Activated CD8-positive, alpha-beta T cell treated with anti-CD3 and anti-CD28 coated beads for 36 hours (primary cell): ENCODE measurements at regions not wholly inside any gene's neighbourhood (a gene's known extent, or its start where the extent isn't known, plus 50 kb on each side); places are given as distances from the start of the nearest gene placed in this dataset.

Experiments used
- ATAC-seq: fragments of 200-7000 bp; cut with Tn5 transposase; one replicate; pipeline ENCODE4 v1.10.0; 2021; ENCODE audit warnings: mild to moderate bottlenecking, moderate library complexity
- CTCF ChIA-PET: fragments of 350-600 bp; sonication (Branson Sonifier 250); formaldehyde crosslinking; loops from one replicate; lab custom pipeline; 2021; ENCODE audit warnings: antibody characterized with exemption; lab: Charles Lee
- POLR2A ChIA-PET: fragments of 350-600 bp; sonication (Branson Sonifier 250); formaldehyde crosslinking; loops from one replicate; lab custom pipeline; 2021; ENCODE audit warnings: antibody characterized with exemption; lab: Charles Lee
- DNase-seq: peaks from one replicate; pipeline ENCODE4 v3.0.0-alpha.2; 2020
- H3K27ac Mint-ChIP-seq: one replicate; pipeline ENCODE4 v1.8.0; 2021; ENCODE audit warnings: mild to moderate bottlenecking, mixed read lengths
- H3K27me3 Mint-ChIP-seq: one replicate; pipeline ENCODE4 v1.8.0; 2021; ENCODE audit warnings: mixed read lengths
- H3K36me3 Mint-ChIP-seq: one replicate; pipeline ENCODE4 v1.8.0; 2021; ENCODE audit warnings: low read depth, mixed read lengths
- H3K4me1 Mint-ChIP-seq: one replicate; pipeline ENCODE4 v1.8.0; 2021; ENCODE audit warnings: low read depth, mixed read lengths
- H3K4me3 Mint-ChIP-seq: one replicate; pipeline ENCODE4 v1.8.0; 2021; ENCODE audit warnings: mild to moderate bottlenecking, moderate library complexity, mixed read lengths
- H3K9me3 Mint-ChIP-seq: one replicate; pipeline ENCODE4 v1.8.0; 2021; ENCODE audit warnings: mixed read lengths
- CTCF ChIP-seq: fragments of 200-600 bp; IDR thresholded peaks from one replicate; pipeline ENCODE4 v1.8.0; 2022; ENCODE audit warnings: antibody characterized with exemption, mild to moderate bottlenecking
- intact Hi-C: fragments of 100-400 bp; cut with micrococcal nuclease; formaldehyde crosslinking; loops from one replicate; pipeline ENCODE4 v1.10.0; 2022

GRCh38 chr3:72281551-72281950, 496.6 kb upstream of the PROK2 start:
- H3K4me3 Mint-ChIP-seq: no peak overlapping the region
- ChIA-PET POLR2A (interaction anchor here (1.4 kb wide), 1 partner anchor 29 kb away, joined by 4 read pairs; no protein-coding TSS in a partner anchor), CTCF (no interaction called here)
- ATAC-seq (no peak), DNase-seq (no peak)
- intact Hi-C loops: no loop called here
- H3K27me3 Mint-ChIP-seq: peaks cover 2% of the 10 kb centered on the region
- H3K36me3 Mint-ChIP-seq: no peaks in the 10 kb centered on the region
- no peak for TF ChIP-seq CTCF
- H3K4me1 Mint-ChIP-seq: no peaks in the 10 kb centered on the region
- H3K9me3 Mint-ChIP-seq: peaks cover 6% of the 10 kb centered on the region
- H3K27ac Mint-ChIP-seq: no peak overlapping the region

DNA sequence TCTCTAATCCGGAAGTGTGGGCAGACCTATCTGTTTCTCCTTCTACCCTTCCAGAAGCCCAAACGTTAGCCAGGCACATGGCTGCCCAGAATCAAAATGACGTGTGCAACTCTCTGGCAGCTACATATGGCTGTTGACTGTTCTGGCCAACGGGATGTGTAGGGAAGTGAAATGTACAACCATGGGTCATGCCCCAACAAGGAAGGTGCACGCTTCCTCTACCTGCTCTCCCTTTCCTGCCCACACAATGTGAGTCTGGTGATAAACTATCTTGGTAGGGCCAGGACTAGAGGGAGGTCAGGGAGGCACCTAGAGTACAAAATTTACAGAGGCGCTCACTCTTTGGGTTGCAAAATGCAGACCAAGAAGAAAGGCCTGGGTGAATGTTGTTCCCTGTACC, 495.9 kb upstream of the PROK2 start:
- no peak for TF ChIP-seq CTCF
- Mint-ChIP-seq H3K36me3 (no peaks in the 10 kb centered on the region), H3K4me1 (no peaks in the 10 kb centered on the region), H3K27me3 (peaks cover 1% of the 10 kb centered on the region), H3K4me3 (no peak overlapping the region), H3K27ac (no peak overlapping the region), H3K9me3 (peaks cover 6% of the 10 kb centered on the region)
- DNase-seq (no peak), ATAC-seq (no peak)
- ChIA-PET POLR2A (interaction anchor here (1.4 kb wide), 1 partner anchor 30 kb away, joined by 4 read pairs; no protein-coding TSS in a partner anchor), CTCF (no interaction called here)
- intact Hi-C loops: no loop called here

- DNase-seq (no peak), ATAC-seq (no peak)
- ChIA-PET POLR2A (no interaction called here), CTCF (no interaction called here)
- H3K4me3 Mint-ChIP-seq: no peak overlapping the region
- H3K27me3 Mint-ChIP-seq: peaks cover 1% of the 10 kb centered on the region
- H3K9me3 Mint-ChIP-seq: peaks cover 6% of the 10 kb centered on the region
- intact Hi-C loops: no loop called here
- no peak for TF ChIP-seq CTCF
- H3K36me3 Mint-ChIP-seq: no peaks in the 10 kb centered on the region
- no peak overlapping the region for H3K27ac Mint-ChIP-seq
- peaks cover 3% of the 10 kb centered on the region for H3K4me1 Mint-ChIP-seq
Measured at GRCh38 chr3:72279631-72280041, 494.7 kb upstream of the PROK2 start.

DNA sequence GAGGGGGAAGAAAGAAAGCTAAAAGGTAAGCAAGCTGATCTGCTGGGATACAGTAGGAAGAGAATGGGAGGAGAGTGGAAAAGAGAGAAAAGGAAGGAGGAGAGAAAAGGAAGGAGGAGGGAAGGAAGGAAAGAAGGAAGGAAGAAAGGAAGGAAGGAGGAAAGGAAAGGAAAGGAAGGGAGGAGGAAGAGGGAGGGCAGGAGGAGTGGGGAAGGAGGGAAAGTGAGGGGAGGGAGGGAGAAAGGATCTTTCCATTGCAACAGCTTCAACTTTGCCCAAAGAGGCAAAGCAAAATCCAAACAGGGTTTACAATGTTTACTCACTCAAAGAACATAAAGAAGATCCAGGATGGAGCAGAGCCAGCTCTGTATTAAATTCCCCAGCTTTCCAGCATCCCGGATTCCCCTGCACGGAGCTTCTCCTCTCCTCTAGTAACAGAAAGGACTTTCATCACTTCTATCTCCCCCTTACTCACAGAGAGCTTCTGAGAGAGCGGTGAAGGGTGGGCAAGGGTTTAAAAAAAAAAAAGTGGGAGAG, 494.2 kb upstream of the PROK2 start:
- Mint-ChIP-seq H3K36me3 (no peaks in the 10 kb centered on the region), H3K27me3 (peaks cover 1% of the 10 kb centered on the region), H3K4me3 (no peak overlapping the region), H3K9me3 (peaks cover 6% of the 10 kb centered on the region), H3K27ac (no peak overlapping the region), H3K4me1 (peaks cover 8% of the 10 kb centered on the region)
- POLR2A ChIA-PET: no interaction called here
- TF ChIP-seq CTCF: no peak
- intact Hi-C loops: no loop called here
- CTCF ChIA-PET: no interaction called here
- no peak for DNase-seq
- ATAC-seq: no peak

- Mint-ChIP-seq H3K9me3 (peaks cover 6% of the 10 kb centered on the region), H3K4me1 (peaks cover 11% of the 10 kb centered on the region), H3K27ac (no peak overlapping the region), H3K36me3 (no peaks in the 10 kb centered on the region), H3K27me3 (peaks cover 1% of the 10 kb centered on the region), H3K4me3 (no peak overlapping the region)
- no peak for DNase-seq
- intact Hi-C loops: no loop called here
- ChIA-PET POLR2A (interaction anchor here (0.6 kb wide), 1 partner anchor 248 kb away, joined by 3 read pairs; no protein-coding TSS in a partner anchor), CTCF (no interaction called here)
- ATAC-seq: no peak
- TF ChIP-seq CTCF: no peak
Measured at GRCh38 chr3:72278349-72279067, 493.6 kb upstream of the PROK2 start.
